ENCODE measurements at regions not wholly inside any gene's neighbourhood (a gene's known extent, or its start where the extent isn't known, plus 50 kb on each side); places are given as distances from the start of the nearest gene placed in this dataset.

DNA sequence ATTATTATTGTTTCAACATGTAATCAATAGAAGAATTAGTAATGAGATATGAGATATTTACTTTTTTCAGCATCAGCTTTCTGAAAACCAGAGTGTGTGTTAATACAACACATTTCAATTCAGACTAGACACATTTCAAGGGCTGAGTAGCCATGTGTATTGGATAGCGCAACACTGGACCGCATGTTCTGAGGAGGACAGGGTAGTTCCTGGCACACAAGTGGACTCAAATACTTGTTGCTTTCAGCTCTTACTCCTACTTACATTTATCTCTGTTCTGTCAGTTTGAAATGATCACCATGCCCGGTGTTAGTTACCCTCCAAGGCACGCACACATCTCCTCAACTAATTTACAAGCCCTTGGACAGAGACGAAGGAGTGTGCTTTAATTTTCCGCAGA lies 126.6 kb downstream of the SLC24A2 start:
- H3K4me3 ChIP-seq (ENCODE audit: low read depth, low read length): no peak overlapping the region
- TF ChIP-seq, protein P1, sequence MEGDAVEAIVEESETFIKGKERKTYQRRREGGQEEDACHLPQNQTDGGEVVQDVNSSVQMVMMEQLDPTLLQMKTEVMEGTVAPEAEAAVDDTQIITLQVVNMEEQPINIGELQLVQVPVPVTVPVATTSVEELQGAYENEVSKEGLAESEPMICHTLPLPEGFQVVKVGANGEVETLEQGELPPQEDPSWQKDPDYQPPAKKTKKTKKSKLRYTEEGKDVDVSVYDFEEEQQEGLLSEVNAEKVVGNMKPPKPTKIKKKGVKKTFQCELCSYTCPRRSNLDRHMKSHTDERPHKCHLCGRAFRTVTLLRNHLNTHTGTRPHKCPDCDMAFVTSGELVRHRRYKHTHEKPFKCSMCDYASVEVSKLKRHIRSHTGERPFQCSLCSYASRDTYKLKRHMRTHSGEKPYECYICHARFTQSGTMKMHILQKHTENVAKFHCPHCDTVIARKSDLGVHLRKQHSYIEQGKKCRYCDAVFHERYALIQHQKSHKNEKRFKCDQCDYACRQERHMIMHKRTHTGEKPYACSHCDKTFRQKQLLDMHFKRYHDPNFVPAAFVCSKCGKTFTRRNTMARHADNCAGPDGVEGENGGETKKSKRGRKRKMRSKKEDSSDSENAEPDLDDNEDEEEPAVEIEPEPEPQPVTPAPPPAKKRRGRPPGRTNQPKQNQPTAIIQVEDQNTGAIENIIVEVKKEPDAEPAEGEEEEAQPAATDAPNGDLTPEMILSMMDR (IDR thresholded peaks at IDR 0.05; ENCODE audit: borderline replicate concordance, insufficient read depth, low read depth, low read length): no peak

DNA sequence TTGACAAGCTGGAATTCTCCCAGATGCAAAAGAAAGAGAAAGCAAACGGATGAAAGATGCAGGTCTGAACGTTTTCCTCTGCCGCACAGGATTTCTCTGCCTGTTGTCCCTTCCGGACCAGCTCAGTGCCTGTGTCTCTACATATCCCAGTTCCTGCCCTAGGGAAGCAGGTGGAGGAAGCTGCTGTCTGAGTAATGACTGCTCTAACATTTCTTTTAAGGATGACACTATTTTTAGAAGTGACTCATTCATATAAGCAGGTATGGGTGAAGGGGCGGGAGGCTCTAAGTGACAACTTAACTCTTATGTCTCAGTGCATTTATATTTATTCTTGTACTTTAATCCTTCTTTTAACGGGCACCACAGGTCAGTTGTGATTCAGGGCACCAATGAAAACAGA lies 128.8 kb downstream of the SLC24A2 start:
- H3K4me3 ChIP-seq (ENCODE audit: low read depth, low read length): no peak overlapping the region
- TF ChIP-seq, protein P1 (IDR thresholded peaks at IDR 0.05; ENCODE audit: borderline replicate concordance, insufficient read depth, low read depth, low read length): no peak

DNA sequence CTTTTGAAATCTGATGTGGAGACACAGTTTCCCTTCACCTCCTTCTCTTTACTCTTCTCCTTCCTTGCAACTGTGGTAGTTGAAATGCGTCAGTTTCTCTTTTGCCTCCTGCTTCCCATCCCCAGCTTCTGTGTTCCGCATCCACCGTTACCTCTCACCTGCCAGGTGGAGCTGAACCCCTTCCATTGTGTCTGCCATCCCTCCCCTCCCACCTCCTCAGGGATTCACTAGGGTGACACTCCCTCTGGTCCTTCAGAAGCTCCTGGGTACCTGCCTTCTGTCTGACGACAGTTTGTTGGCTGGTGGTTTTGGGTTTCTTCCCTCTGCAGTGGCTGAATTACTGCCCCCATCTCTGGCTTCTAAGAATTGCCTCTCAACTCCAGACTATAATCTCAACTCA lies 132.1 kb downstream of the SLC24A2 start:
- no peak overlapping the region for H3K4me3 ChIP-seq (ENCODE audit: low read depth, low read length)
- TF ChIP-seq, protein P1 (IDR thresholded peaks at IDR 0.05; ENCODE audit: borderline replicate concordance, insufficient read depth, low read depth, low read length): no peak

DNA sequence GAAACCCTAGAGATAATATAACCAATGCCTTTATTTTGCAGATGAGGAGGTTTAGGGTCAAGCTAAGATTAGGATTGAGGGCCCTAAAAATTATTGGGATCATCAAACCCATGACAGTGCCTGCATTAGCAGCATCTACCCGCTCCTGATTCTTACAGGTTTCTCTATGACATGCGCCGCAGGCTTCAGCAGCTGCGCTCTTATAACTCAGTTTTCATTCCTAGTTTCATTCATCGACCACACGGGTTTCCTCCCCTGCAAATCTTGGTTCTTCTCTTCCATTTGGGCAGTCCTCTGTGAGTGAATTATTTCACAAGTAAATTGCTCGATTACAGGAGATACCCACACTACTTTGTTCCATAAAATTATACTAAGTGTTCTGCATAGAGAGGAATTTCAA lies 137.2 kb downstream of the SLC24A2 start:
- TF ChIP-seq, protein P1 (IDR thresholded peaks at IDR 0.05; ENCODE audit: borderline replicate concordance, insufficient read depth, low read depth, low read length): no peak
- H3K4me3 ChIP-seq (ENCODE audit: low read depth, low read length): no peak overlapping the region

DNA sequence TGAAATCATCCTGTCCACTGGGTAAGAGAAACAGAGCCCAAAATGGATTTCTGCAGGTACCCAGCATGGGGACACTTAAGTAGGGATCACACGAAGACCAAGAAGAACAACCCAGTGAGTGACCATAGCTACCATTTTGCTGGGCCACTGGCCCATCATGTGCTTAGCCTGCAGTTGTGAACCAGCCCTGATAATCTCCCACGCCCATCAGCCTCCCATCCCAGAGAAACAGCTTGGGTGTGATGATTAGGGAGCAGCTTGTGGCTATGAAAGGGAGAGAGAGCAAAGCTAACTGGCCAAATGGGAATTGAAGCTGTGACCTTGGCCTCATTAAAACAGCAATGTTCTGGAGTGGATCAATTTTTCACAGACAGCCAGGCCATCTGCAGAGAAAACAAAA lies 138.5 kb downstream of the SLC24A2 start:
- TF ChIP-seq, protein P1 (IDR thresholded peaks at IDR 0.05; ENCODE audit: borderline replicate concordance, insufficient read depth, low read depth, low read length): no peak

DNA sequence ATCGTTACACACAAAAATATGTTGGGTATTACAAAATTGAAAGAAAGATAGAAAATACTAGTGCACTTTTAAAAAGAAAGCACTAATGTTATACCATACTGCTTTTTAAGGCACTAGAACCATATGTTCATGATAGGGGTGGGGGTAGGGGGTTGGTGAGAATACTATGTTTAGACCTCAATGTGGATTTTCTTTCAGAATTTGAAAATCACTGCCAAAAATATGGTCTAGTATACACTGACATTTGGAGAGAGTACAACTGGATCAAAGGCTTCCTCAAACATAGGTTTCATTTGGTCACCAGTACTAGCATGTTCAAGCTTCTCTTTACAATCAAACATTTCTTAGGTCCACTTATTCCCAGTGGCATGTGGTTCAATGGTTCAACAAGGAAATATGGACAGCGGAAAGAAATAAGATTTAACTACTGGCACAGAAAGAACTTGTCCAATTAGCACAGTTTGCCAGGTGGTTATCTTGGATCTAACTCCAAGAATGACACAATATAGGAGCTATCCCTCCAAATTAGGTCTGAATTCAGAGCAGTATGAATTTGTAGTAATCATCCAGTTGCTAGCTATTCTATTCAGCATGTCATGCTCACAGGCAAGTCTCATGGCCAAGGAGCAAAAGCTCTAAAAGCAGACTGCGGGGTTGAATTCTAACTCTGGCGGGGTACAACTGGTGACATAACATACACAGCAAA lies 139.3 kb downstream of the SLC24A2 start:
- TF ChIP-seq, protein P1 (IDR thresholded peaks at IDR 0.05; ENCODE audit: borderline replicate concordance, insufficient read depth, low read depth, low read length): no peak
- H3K4me3 ChIP-seq (ENCODE audit: low read depth, low read length): no peak overlapping the region

More for the DNA sequence above, 138.5 kb downstream of the SLC24A2 start:
- H3K4me3 ChIP-seq (ENCODE audit: low read depth, low read length): no peak overlapping the region

DNA sequence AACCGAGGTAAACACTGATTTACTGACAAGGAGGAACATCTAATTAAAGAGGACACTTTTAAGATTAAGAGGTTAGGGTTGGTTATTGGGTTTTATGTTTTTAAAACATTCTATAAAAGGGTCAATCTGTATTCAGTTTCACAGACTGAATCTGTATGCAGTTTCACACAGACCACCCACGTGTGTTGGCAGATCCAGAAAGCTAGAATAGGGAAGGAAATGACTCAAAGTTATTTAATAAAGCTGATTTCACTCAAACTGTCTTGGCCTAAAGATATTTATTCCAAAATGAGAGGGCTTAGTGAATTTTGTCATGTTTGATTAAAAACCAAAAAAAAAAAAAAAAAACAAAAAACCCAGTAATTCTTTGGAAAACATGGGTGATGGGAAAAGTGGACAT lies 140.2 kb downstream of the SLC24A2 start:
- H3K4me3 ChIP-seq (ENCODE audit: low read depth, low read length): no peak overlapping the region
- TF ChIP-seq, protein P1 (IDR thresholded peaks at IDR 0.05; ENCODE audit: borderline replicate concordance, insufficient read depth, low read depth, low read length): no peak
